Cardiac fibroblast (primary cell): ENCODE measurements at regions not wholly inside any gene's neighbourhood (a gene's known extent, or its start where the extent isn't known, plus 50 kb on each side); places are given as distances from the start of the nearest gene placed in this dataset.

Experiments
- DNase-seq, 2 donors: peaks; one replicate each; pipeline versions ENCODE4 v3.0.0 to v3.0.0-alpha.2; 2010; ENCODE audit warnings: low read depth in 2 of 2
- H3K4me3 ChIP-seq, 2 donors: replicated peaks in 1 of 2; 1 replicate in 1 of 2; 2 replicates in 1 of 2; pipeline ENCODE4 v1.5.1; 2011; ENCODE audit warnings: low read depth in 2 of 2, low read length in 2 of 2, mild to moderate bottlenecking in 2 of 2, moderate library complexity in 1 of 2
- TF ChIP-seq, protein P1 (sequence below): IDR thresholded peaks from one replicate; pipeline ENCODE4 v1.5.1; 2011; ENCODE audit warnings: low read depth, mild to moderate bottlenecking, low read length, inconsistent platforms

DNA sequence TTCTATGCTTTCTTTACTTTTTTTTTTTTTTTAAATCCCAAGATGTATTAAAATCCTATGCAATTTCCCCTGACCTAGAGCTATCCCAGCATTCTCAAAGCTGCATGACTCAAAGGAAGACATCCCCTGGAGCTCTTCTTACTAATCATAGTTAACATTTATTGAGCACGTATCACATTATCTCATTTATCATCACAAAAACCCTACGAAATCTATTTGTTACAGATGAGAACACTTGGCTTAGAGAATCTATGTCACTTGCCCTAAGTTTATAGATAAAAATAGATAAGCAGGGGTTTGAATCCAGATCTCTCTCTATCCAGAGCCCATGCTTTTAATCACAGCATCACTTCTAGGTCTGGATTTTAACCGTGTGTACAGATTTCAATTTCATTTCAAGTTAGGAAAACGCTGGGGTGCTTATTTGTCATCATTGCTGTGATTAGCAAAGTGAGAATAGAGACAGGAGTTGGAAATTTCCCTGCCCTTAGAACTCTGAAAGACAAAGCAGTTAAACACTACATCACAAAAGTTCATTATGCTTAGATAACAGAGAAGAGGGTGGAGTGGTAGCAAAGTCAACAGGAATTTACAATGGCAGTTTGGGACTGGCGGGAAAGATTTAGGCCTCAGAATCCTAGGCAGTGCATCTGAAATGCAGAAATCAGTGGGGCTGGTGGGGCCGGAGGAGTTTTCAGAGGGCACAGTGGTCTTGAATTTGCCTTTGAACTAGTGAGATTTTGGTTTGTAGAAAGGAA lies 177.7 kb upstream of the FRMD6 start:
- no peak overlapping the region for H3K4me3 ChIP-seq
- peak in 1 of 2 donors; percentile 43 for DNase-seq
- TF ChIP-seq, protein P1, sequence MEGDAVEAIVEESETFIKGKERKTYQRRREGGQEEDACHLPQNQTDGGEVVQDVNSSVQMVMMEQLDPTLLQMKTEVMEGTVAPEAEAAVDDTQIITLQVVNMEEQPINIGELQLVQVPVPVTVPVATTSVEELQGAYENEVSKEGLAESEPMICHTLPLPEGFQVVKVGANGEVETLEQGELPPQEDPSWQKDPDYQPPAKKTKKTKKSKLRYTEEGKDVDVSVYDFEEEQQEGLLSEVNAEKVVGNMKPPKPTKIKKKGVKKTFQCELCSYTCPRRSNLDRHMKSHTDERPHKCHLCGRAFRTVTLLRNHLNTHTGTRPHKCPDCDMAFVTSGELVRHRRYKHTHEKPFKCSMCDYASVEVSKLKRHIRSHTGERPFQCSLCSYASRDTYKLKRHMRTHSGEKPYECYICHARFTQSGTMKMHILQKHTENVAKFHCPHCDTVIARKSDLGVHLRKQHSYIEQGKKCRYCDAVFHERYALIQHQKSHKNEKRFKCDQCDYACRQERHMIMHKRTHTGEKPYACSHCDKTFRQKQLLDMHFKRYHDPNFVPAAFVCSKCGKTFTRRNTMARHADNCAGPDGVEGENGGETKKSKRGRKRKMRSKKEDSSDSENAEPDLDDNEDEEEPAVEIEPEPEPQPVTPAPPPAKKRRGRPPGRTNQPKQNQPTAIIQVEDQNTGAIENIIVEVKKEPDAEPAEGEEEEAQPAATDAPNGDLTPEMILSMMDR = no peak

DNA sequence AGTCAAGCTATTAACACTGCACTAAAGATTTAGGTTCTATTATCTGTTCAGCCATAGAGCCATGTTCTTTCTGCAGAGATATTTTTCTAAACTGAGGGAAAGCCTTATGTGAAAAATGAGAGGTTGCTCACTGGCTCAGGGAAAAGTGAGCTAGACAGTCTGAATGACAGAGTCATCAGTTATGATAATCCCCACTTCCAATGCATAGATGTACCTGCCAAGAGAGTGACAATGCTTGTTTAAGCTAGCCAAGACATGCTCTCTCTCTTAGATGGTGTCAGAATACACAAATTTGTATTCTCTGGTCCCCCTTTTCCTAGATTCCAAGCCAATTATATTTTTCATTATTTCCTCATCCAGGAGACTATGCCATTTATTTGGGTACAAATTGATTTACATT lies 176.9 kb upstream of the FRMD6 start:
- no peak overlapping the region for H3K4me3 ChIP-seq
- TF ChIP-seq, protein P1 = no peak
- no peak for DNase-seq

DNA sequence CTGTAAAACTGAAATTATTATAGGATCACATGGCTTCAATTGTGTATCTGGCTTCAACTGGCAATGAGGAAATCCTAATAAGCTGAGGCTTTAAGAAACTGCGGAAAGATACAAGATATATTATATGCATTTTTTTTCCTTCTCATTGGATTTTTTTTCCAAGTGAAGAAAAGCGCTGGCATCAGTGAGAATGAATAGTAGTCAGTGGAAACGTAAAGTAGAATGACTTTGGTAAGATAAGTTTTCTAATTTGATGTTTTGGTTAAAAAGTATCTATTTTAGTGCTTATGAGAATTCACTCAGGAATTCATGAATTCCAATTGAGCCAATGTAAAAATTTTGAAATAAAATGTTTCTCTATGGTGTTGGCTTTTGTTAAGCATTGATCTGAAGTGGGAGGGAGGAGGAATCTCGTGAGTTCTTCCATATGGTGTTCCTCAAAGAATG lies 173.5 kb upstream of the FRMD6 start:
- TF ChIP-seq, protein P1 = no peak
- DNase-seq = peak; percentile 21 to 33
- H3K4me3 ChIP-seq = no peak overlapping the region

DNA sequence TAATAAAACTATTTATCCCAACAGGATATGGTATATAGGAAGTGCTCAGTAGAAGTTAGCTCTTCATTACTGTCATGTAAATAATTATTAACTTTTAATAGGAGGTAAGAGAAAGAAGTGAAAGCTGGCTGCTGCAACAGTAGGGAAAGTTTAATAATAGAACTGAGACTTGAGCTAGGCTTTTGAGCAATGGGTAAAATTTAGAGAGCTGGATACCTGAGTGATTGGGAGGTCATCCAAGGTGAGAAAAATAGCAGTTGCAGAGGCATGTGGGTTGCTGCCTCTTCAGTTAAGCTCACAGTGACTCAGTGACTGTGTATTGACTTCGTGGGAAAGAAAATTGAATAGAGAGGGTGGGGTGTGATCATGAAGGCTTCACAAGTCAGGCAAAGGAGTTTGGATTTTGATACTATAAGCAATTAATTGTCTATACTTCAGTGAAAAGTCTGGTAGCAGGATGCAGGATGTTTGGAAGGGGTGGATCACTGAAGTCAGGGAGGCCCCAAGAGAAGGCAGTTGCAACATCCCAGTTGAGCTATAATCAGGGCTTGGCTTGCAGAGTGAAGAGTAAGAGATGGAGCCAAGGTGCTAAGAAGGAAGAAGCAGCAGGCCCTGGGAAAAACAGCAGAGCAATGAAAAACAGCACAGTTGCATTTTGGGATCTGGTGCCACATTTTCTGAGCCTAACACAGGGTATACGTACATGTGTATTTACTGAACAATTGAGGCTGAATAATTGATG lies 172.0 kb upstream of the FRMD6 start:
- H3K4me3 ChIP-seq = no peak overlapping the region
- TF ChIP-seq, protein P1 = no peak
- DNase-seq = peak; percentile 62 to 69

DNA sequence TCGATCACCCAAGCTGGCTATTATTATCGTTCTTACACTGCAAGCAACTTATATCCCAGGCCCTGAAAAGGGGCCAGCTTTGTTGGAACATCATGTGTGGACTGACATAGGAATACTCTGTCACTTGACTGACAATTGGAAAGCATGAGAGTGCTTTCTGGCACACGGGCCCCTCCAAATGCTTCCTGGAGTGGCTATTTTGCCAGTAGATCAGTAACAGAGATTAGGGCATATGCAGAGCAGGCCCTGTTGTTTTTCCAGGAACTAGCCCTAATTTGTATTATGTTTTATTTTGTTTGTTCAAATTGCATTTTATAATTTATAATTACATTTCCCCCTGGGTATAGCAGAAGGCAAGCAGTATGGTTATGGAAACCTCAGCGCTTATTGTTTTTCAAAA lies 170.1 kb upstream of the FRMD6 start:
- no peak overlapping the region for H3K4me3 ChIP-seq
- no peak for DNase-seq
- TF ChIP-seq, protein P1 = no peak

DNA sequence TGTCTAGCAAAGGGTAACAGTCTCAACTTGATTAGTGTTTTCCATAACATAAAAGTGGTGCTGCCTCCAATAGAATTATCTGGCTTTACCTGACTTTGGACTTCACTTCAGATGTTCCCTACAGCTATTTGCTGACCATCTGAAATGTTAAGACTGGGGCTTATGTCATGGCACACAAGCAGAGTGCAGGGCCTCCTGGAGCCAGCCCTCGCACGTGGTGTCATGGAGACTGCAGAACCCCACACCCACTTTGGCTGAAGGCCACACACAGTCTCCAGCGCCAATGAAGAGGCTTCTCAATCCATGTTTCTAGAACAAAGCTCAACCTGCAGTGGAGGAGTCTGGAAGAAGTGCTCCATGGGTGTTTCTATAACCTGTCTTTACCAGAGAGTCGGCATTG lies 169.6 kb upstream of the FRMD6 start:
- H3K4me3 ChIP-seq = no peak overlapping the region
- no peak for DNase-seq
- TF ChIP-seq, protein P1 = no peak
